Liver (tissue), 8 donors: ENCODE measurements at regions not wholly inside any gene's neighbourhood (a gene's known extent, or its start where the extent isn't known, plus 50 kb on each side); places are given as distances from the start of the nearest gene placed in this dataset.

ENCODE experiments used
- DNase-seq: peaks from one replicate; pipeline ENCODE4 v3.0.0-alpha.2; 2017; ENCODE audit warnings: low spot score
- H3K27ac ChIP-seq, 2 donors: one replicate each; pipeline ENCODE4 v1.7.0; 2013; ENCODE audit warnings: inconsistent platforms in 2 of 2, low read length in 2 of 2, control low read depth in 1 of 2, low read depth in 1 of 2, mild to moderate bottlenecking in 1 of 2
- H3K27me3 ChIP-seq, 4 donors: one replicate each; pipeline versions ENCODE4 v1.6.1 to v1.7.0; 2013; ENCODE audit warnings: low read length in 3 of 4, inconsistent platforms in 1 of 4, mild to moderate bottlenecking in 1 of 4, moderate library complexity in 1 of 4; ENCODE audit not compliant: control insufficient read depth in 4 of 4, insufficient read depth in 4 of 4
- H3K36me3 ChIP-seq, 4 donors: one replicate each; pipeline versions ENCODE4 v1.6.1 to v1.7.0; 2013; ENCODE audit warnings: low read length in 3 of 4, mild to moderate bottlenecking in 3 of 4, low read depth in 1 of 4, moderate library complexity in 1 of 4; ENCODE audit not compliant: control insufficient read depth in 4 of 4, insufficient read depth in 3 of 4
- H3K4me1 ChIP-seq, 4 donors: one replicate each; pipeline versions ENCODE4 v1.6.1 to v1.7.0; 2013; ENCODE audit warnings: low read length in 3 of 4, mild to moderate bottlenecking in 3 of 4, moderate library complexity in 1 of 4; ENCODE audit not compliant: control insufficient read depth in 4 of 4, insufficient read depth in 4 of 4
- H3K4me3 ChIP-seq, 3 donors: one replicate each; pipeline versions ENCODE4 v1.6.1 to v1.7.0; 2013; ENCODE audit warnings: low read length in 3 of 3, control low read depth in 1 of 3, low read depth in 1 of 3, mild to moderate bottlenecking in 1 of 3
- H3K9ac ChIP-seq, 2 donors: one replicate each; pipeline ENCODE4 v1.7.0; 2013; ENCODE audit warnings: low read length in 2 of 2, mild to moderate bottlenecking in 2 of 2, moderate library complexity in 2 of 2, control low read depth in 1 of 2, low read depth in 1 of 2
- H3K9me3 ChIP-seq, 4 donors: one replicate each; pipeline versions ENCODE4 v1.6.1 to v1.7.0; 2013; ENCODE audit warnings: low read length in 3 of 4; ENCODE audit not compliant: control insufficient read depth in 4 of 4
- ATF3 ChIP-seq: IDR thresholded peaks from 2 replicates; pipeline ENCODE4 v1.6.1; 2016; ENCODE audit warnings: antibody characterized with exemption
- CTCF ChIP-seq: fragments of 150-350 bp; IDR thresholded peaks from 2 replicates; pipeline ENCODE4 v1.5.1; 2017; ENCODE audit warnings: improper control_type of control experiment, low read depth, low read length; ENCODE audit not compliant: missing input control
- EGR1 ChIP-seq, 2 donors: IDR thresholded peaks; 2 replicates each; pipeline ENCODE4 v1.6.1; 2016 to 2018; ENCODE audit warnings: antibody characterized with exemption in 2 of 2, low read depth in 2 of 2
- FOXA1 ChIP-seq: IDR thresholded peaks from 2 replicates; pipeline ENCODE4 v1.6.1; 2016; ENCODE audit warnings: antibody characterized with exemption
- FOXA2 ChIP-seq: IDR thresholded peaks from 2 replicates; pipeline ENCODE4 v1.6.1; 2016; ENCODE audit warnings: antibody characterized with exemption
- GABPA ChIP-seq, 2 donors: IDR thresholded peaks in 1 of 2; conservative IDR thresholded peaks in 1 of 2; 2 replicates each; pipeline ENCODE4 v1.6.1; 2016; ENCODE audit warnings: antibody characterized with exemption in 2 of 2, mild to moderate bottlenecking in 1 of 2, moderate library complexity in 1 of 2
- HNF4A ChIP-seq, 2 donors: conservative IDR thresholded peaks; 2 replicates each; pipeline ENCODE4 v1.6.1; 2016; ENCODE audit warnings: antibody characterized with exemption in 2 of 2, mild to moderate bottlenecking in 2 of 2
- HNF4G ChIP-seq: IDR thresholded peaks from 2 replicates; pipeline ENCODE4 v1.6.1; 2016; ENCODE audit warnings: antibody characterized with exemption
- JUND ChIP-seq, 2 donors: IDR thresholded peaks; 2 replicates each; pipeline ENCODE4 v1.6.1; 2016; ENCODE audit warnings: antibody characterized with exemption in 2 of 2
- MAX ChIP-seq: IDR thresholded peaks from 2 replicates; pipeline ENCODE4 v1.6.1; 2016; ENCODE audit warnings: antibody characterized with exemption
- NR2F2 ChIP-seq: IDR thresholded peaks from 2 replicates; pipeline ENCODE4 v1.6.1; 2016; ENCODE audit warnings: antibody characterized with exemption
- RAD21 ChIP-seq, 2 donors: IDR thresholded peaks; 2 replicates each; pipeline ENCODE4 v1.6.1; 2016; ENCODE audit warnings: antibody characterized with exemption in 2 of 2, mild to moderate bottlenecking in 2 of 2
- REST ChIP-seq: IDR thresholded peaks from 2 replicates; pipeline ENCODE4 v1.6.1; 2016; ENCODE audit warnings: antibody characterized with exemption, mild to moderate bottlenecking
- RXRA ChIP-seq, 2 donors: IDR thresholded peaks; 2 replicates each; pipeline ENCODE4 v1.6.1; 2017 to 2018; ENCODE audit warnings: antibody characterized with exemption in 2 of 2, mild to moderate bottlenecking in 1 of 2
- SP1 ChIP-seq: IDR thresholded peaks from 2 replicates; pipeline ENCODE4 v1.6.1; 2018; ENCODE audit warnings: antibody characterized with exemption, mild to moderate bottlenecking
- TAF1 ChIP-seq: conservative IDR thresholded peaks from 2 replicates; pipeline ENCODE4 v1.6.1; 2016; ENCODE audit warnings: antibody characterized with exemption, mild to moderate bottlenecking
- YY1 ChIP-seq: IDR thresholded peaks from 2 replicates; pipeline ENCODE4 v1.6.1; 2016; ENCODE audit warnings: antibody characterized with exemption, mild to moderate bottlenecking
- ZBTB33 ChIP-seq: IDR thresholded peaks from 2 replicates; pipeline ENCODE4 v1.6.1; 2016; ENCODE audit warnings: antibody characterized with exemption
- WGBS: extraction: QIAGEN DNeasy Blood & Tissue Kit; methylation state at CpG from one replicate; pipeline ENCODE4 v1.1.7; 2013; 5-methylcytosine and 5-hydroxymethylcytosine counted together
- donor health status: healthy.
- donor health status: healthy.
- donor health status: healthy.
- donor health status: healthy.
- donor health status: healthy.

GRCh38 chr20:57780398-57780797 lies 70.6 kb upstream of the PMEPA1 start:
- WGBS: 67% methylated on average over 5 of the region's 5 CpGs
- Histone ChIP-seq H3K27me3 (peaks cover 0 to 6% (median 0%) of the 10 kb centered on the region in 4 donors), H3K4me3 (no peak overlapping the region), H3K27ac (no peak overlapping the region), H3K9me3 (no peaks in the 10 kb centered on the region), H3K36me3 (no peaks in the 10 kb centered on the region), H3K9ac (no peak overlapping the region), H3K4me1 (no peaks in the 10 kb centered on the region)
- no peak for DNase-seq
- TF ChIP-seq TAF1 (no peak), RAD21 (IDR thresholded peaks at IDR 0.05) (no peak), SP1 (no peak), GABPA (IDR thresholded peaks at IDR 0.05 in 1 of 2, conservative IDR thresholded peaks at IDR 0.05 in 1 of 2) (no peak), JUND (IDR thresholded peaks at IDR 0.05) (no peak), FOXA2 (no peak), ATF3 (no peak), YY1 (no peak), CTCF (no peak), EGR1 (IDR thresholded peaks at IDR 0.05; ENCODE audit: low read depth in 2 of 2) (no peak), MAX (no peak), NR2F2 (no peak), HNF4A (conservative IDR thresholded peaks at IDR 0.05) (no peak), ZBTB33 (no peak), HNF4G (no peak), REST (no peak), FOXA1 (no peak), RXRA (IDR thresholded peaks at IDR 0.05) (no peak)
